GM18502 (cell line): ENCODE measurements at regions not wholly inside any gene's neighbourhood (a gene's known extent, or its start where the extent isn't known, plus 50 kb on each side); places are given as distances from the start of the nearest gene placed in this dataset.

Experiments
- ATAC-seq: cut with Tn5 transposase; IDR thresholded peaks from one replicate; pipeline ENCODE4 v1.9.1; 2021; ENCODE audit warnings: mild to moderate bottlenecking; ENCODE audit not compliant: unreplicated experiment, poor library complexity

GRCh38 chr1:207971331-207972219 lies 60.6 kb upstream of the CD34 start:
- no peak for ATAC-seq

DNA sequence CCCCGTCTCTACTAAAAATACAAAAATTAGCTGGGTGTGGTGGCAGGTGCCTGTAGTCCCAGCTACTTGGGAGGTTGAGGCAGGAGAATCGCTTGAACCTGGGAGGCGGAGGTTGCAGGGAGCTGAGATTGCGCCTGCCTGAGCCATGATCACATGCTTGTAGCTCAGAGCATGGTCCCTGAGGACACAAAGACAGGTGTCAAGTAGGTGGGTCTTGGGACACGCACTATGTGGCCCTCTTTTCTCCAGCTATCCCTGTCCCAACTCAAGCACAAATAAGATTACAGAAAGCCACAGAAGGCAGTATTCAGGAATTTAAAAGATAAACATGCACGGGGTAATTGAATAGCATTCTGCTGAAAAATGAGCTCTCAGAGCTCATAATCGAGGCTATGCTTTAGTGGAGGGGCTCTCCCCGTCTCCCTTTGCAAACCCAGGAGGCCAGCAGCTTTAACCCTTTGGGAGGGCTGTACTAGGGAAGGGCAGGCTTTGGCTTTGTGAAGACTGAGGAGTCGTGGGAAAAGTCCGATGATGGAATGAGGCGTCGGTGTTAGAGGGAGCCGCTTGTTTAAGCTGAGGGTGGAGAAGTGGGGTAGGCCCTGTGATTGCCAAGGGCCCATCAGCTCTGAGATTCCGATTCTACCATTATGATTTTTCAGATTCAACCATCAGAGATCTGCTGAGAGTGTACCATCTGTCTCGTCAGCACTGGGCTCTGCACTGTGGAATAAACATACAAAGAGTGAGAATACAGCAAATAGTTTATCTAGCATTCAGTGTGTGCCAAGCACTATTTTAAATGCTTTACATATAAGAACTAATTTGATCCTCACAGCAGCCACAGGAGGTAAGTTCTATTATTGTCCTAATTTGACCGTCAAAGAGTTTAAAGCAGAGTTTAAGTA lies 59.7 kb upstream of the CD34 start:
- no peak for ATAC-seq

DNA sequence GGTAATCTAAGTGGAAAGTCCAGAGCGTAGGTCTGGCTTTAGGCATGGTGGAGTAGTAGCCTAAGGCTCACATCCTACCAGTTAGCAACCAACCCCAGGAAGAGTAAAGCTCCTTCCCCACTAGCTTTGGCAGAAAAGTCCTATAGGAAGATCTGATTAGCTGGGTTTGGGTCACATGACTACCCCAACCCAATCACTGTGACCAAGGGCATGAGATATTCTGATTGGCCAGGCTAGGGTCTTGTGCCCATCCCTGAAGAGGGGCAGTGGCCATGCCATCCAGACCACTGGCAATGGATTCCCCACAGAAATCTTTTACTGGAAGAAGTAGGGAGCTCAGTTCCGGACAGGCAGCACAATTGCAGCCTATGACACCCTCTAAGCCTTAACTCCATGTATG lies 58.6 kb upstream of the CD34 start:
- no peak for ATAC-seq

- ATAC-seq: no peak
These were observed 57.6 kb upstream of the CD34 start for GRCh38 chr1:207968521-207969009.

GRCh38 chr1:207967703-207968102 lies 56.8 kb upstream of the CD34 start:
- no peak for ATAC-seq

- ATAC-seq: no peak
These were observed 55.6 kb upstream of the CD34 start for GRCh38 chr1:207966521-207966920.

- no peak for ATAC-seq
These were observed 54.8 kb upstream of the CD34 start for GRCh38 chr1:207965392-207966387.

- ATAC-seq: no peak
These were observed 53.5 kb upstream of the CD34 start for GRCh38 chr1:207964195-207964966.

DNA sequence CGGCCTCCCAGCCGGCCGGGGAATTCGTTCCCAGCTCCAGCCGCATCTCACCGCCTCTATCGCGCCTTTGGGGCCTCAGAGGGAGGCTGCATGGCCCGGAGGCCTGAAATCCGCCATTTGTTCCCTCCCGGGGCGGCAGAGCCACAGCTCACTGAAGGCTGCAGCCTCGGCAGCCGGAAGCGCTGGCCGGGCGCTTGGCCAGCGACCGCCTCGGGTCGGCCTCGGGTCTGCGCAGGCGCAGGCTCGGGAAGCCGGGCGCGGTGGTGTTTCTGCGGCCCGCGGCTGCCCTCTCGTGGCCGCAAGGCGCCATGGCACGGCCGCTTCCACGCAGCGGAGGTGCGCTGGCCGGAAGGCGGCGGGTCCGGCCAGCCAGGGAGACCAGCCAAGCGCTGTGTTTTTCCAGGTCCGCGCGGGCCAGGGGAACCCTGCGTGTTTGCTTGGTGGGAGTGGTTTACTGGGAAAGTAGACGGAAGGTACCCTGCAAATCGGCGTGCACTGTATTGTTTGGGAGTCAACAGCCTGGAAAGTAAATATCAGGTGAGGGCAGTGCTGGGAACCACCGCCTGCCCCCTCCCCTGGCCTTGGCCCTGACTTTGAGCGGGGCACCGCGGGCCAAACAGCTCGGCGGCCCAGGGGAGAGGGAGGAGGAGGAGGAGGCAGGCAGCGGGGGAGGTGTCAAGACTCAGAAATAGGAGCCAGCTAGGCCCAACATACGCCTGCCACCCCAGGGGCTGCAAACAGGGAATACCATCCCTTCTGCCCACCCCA lies 52.7 kb upstream of the CD34 start:
- peak; percentile 84 for ATAC-seq

DNA sequence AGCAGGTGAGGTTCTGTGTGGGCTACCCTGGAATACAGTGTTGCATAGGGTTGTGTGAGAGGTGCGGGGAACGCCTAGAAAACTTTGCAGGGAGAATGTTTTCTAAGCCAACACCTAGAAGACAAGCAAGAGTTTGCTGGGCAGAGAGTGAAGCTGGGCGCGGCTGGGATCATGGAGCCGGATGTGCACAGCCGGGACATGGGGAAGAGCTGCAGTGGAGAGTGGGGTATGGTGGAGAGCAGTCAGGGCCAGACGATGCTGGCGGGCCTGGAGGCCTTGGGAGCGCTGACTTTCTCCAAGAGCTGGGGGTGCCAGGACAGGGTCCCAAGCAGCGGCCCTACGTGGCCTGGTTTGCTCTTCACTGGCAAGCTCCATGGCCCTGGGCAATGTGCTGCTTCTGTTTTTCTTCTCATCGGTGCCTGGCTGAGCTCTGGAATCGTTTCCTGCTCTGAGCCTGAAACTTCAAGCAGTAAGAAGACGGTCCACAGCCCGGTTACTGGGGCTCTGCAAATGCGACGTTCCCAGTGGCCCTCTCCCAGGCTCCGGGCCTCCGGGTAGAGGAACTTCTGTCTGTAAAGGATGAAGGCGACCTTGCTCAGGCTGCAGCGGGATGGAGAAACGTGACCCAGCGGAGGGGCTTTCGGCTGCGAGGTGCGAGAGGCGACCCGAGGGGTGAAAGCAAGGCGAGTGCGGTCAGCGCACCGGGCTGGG lies 51.9 kb upstream of the CD34 start:
- peak; percentile 34 for ATAC-seq
